ENCODE measurements at regions not wholly inside any gene's neighbourhood (a gene's known extent, or its start where the extent isn't known, plus 50 kb on each side); places are given as distances from the start of the nearest gene placed in this dataset.

DNA sequence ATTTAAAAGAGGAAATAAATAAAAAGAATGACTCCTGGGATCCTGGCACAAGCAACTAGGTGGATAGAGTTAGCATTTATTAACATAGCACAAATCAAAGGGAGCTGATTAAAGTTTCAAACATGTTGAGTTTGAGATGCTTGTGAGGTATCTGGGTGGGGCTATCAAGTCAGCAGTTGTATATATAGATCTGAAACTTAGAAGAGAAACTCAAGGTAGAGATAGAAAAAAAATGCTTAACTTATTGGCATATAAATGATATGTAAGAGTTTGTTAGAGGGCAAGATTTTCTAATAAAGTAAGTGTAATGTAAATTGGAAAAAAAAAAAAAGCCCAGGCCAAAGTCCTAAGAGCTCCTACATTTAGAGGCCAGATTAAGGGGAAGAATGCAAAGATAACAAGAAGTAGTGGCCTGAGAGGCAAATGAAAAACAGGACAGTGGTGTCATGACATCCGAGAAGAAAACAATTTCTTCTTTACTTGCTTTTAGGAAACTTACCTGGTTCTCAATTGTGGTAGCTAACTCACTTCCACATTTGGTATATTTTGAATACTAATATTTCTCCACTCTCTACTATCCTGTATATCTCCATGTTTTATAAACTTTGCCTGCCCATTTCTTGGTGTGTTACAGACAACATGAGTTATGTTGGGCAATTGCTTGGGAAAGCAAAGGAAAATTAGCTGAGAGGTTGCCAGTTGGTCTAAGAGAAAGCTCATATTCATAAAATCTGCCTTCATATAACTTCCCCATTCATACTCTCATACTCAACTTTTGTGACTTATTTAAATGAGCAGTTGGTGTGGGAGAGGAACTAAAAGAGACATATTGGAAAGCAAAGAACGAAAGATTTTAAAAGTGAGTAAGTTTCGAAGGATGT, 169.2 kb downstream of the PARM1 start:
- no peak for DNase-seq
